Stomach (tissue), 4 donors: ENCODE measurements at regions not wholly inside any gene's neighbourhood (a gene's known extent, or its start where the extent isn't known, plus 50 kb on each side); places are given as distances from the start of the nearest gene placed in this dataset.

Source experiments
- EP300 ChIP-seq: sonication (generic); formaldehyde crosslinking; IDR thresholded peaks from one replicate; pipeline ENCODE4 v1.6.1; 2017; ENCODE audit warnings: antibody characterized with exemption
- POLR2A ChIP-seq, 4 donors: fragments of 450-650 bp; IDR thresholded peaks; one replicate each; pipeline ENCODE4 v1.6.1; 2016; ENCODE audit warnings: antibody characterized with exemption in 4 of 4, control low read depth in 2 of 4, mild to moderate bottlenecking in 1 of 4, moderate library complexity in 1 of 4
- POLR2AphosphoS5 ChIP-seq, 3 donors: sonication (generic); formaldehyde crosslinking; IDR thresholded peaks; one replicate each; pipeline ENCODE4 v1.6.1; 2016; ENCODE audit warnings: antibody characterized with exemption in 3 of 3
- TF ChIP-seq, protein P1 (sequence below), 7 experiments: fragments of 450-650 bp in 4 of 7; fragments of 200-600 bp in 3 of 7; sonication (generic) in 3 of 7; IDR thresholded peaks; one replicate each; pipeline ENCODE4 v1.5.1; 2016 to 2019; ENCODE audit warnings: antibody characterized with exemption in 7 of 7, control low read depth in 2 of 7, mild to moderate bottlenecking in 1 of 7

DNA sequence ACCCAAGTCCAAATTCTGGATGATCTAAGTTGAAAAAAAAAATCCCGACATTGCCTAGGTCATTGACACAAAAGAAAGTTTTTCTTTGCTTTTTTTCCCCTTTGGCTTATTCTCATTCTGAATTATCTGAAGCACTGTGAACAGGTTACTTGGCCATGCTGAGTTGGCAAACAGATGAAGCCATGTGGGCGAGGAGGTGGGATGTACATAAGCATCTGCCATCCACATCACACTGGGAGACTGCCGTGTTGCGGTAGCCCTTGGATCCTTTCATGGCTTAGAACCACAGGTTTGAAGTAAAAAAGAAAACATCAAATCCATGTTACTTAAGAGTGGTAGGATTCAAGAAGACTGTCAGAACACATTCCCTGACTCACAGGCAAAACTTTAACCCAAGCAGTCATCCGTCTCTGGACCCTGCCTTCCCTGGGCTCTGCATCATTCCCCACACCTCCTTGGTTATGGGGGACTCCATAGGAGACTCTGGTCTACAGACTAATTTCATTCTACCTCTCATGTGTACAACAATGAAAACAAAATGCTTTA is 242.5 kb upstream of the SERP2 start:
- TF ChIP-seq, protein P1, sequence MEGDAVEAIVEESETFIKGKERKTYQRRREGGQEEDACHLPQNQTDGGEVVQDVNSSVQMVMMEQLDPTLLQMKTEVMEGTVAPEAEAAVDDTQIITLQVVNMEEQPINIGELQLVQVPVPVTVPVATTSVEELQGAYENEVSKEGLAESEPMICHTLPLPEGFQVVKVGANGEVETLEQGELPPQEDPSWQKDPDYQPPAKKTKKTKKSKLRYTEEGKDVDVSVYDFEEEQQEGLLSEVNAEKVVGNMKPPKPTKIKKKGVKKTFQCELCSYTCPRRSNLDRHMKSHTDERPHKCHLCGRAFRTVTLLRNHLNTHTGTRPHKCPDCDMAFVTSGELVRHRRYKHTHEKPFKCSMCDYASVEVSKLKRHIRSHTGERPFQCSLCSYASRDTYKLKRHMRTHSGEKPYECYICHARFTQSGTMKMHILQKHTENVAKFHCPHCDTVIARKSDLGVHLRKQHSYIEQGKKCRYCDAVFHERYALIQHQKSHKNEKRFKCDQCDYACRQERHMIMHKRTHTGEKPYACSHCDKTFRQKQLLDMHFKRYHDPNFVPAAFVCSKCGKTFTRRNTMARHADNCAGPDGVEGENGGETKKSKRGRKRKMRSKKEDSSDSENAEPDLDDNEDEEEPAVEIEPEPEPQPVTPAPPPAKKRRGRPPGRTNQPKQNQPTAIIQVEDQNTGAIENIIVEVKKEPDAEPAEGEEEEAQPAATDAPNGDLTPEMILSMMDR (IDR thresholded peaks at IDR 0.05), result no peak
- no peak for TF ChIP-seq POLR2AphosphoS5 (IDR thresholded peaks at IDR 0.05)
- TF ChIP-seq EP300, result no peak
- TF ChIP-seq POLR2A (IDR thresholded peaks at IDR 0.05), result no peak
